H1 (cell line): ENCODE measurements at regions not wholly inside any gene's neighbourhood (a gene's known extent, or its start where the extent isn't known, plus 50 kb on each side); places are given as distances from the start of the nearest gene placed in this dataset.

Experiments used
- CHD2 ChIP-seq: IDR thresholded peaks from 2 replicates; pipeline ENCODE4 v1.6.1; 2012; ENCODE audit warnings: low read length, improper control_type of control experiment
- CTCF ChIP-seq, 3 experiments: IDR thresholded peaks; 1 replicate in 2 of 3; 2 replicates in 1 of 3; pipeline versions ENCODE4 v1.5.1 to v1.6.1; 2011; ENCODE audit warnings: low read length in 3 of 3, mild to moderate bottlenecking in 3 of 3, inconsistent platforms in 2 of 3, low read depth in 1 of 3, moderate library complexity in 1 of 3; ENCODE audit not compliant: insufficient read depth in 1 of 3; ENCODE audit errors: control extremely low read depth in 1 of 3
- MAX ChIP-seq: IDR thresholded peaks from 2 replicates; pipeline ENCODE4 v1.6.1; 2012; ENCODE audit warnings: inconsistent platforms
- POLR2A ChIP-seq, 2 experiments: IDR thresholded peaks; 1 replicate in 1 of 2; 2 replicates in 1 of 2; pipeline ENCODE4 v1.6.1; 2011; ENCODE audit warnings: low read depth in 2 of 2, low read length in 2 of 2, mild to moderate bottlenecking in 2 of 2; ENCODE audit errors: control extremely low read depth in 1 of 2
- POLR2AphosphoS5 ChIP-seq: IDR thresholded peaks from 2 replicates; pipeline ENCODE4 v1.6.1; 2011; ENCODE audit warnings: low read depth, low read length

GRCh38 chr5:116959843-116960242, 385.2 kb upstream of the SEMA6A start:
- TF ChIP-seq CHD2 = no peak
- no peak for TF ChIP-seq POLR2A (IDR thresholded peaks at IDR 0.05; ENCODE audit: control extremely low read depth in 1 of 2, low read depth in 2 of 2, low read length in 2 of 2)
- TF ChIP-seq MAX = no peak
- no peak for TF ChIP-seq POLR2AphosphoS5
- no peak for TF ChIP-seq CTCF (IDR thresholded peaks at IDR 0.05; ENCODE audit: control extremely low read depth in 1 of 3, insufficient read depth in 1 of 3, low read depth in 1 of 3, low read length in 3 of 3)
